Fibroblast of upper back skin (primary cell): ENCODE measurements at regions not wholly inside any gene's neighbourhood (a gene's known extent, or its start where the extent isn't known, plus 50 kb on each side); places are given as distances from the start of the nearest gene placed in this dataset.
"Not testable (repeated sequence)": the region's sequence is repeated elsewhere in the genome, so short reads cannot be mapped to it uniquely, and the experiment has no call there.

Source experiments
- DNase-seq: peaks from one replicate; pipeline ENCODE4 v3.0.0-alpha.2; 2013

GRCh38 chr10:32140403-32140802 lies 84.2 kb upstream of the KIF5B start:
- DNase-seq, result no peak

- peak; percentile 93 for DNase-seq
These were observed 83.2 kb upstream of the KIF5B start for GRCh38 chr10:32139223-32140073.

- peak; percentile 42 for DNase-seq
These were observed 80.7 kb upstream of the KIF5B start for GRCh38 chr10:32136927-32137326.

- DNase-seq, result not testable (repeated sequence)
These were observed 79.6 kb upstream of the KIF5B start for GRCh38 chr10:32135796-32136195.

- DNase-seq, result no peak
These were observed 76.2 kb upstream of the KIF5B start for GRCh38 chr10:32132357-32132946.

GRCh38 chr10:32131388-32131787 lies 75.2 kb upstream of the KIF5B start:
- no peak for DNase-seq

GRCh38 chr10:32130788-32131187 lies 74.6 kb upstream of the KIF5B start:
- DNase-seq, result no peak

GRCh38 chr10:32125023-32125422 lies 68.8 kb upstream of the KIF5B start:
- no peak for DNase-seq

- DNase-seq, result no peak
These were observed 66.8 kb upstream of the KIF5B start for GRCh38 chr10:32123021-32123420.

GRCh38 chr10:32121648-32122047 lies 65.4 kb upstream of the KIF5B start:
- no peak for DNase-seq

- DNase-seq, result no peak
These were observed 63.9 kb upstream of the KIF5B start for GRCh38 chr10:32120147-32120546.

- DNase-seq, result no peak
These were observed 58.3 kb upstream of the KIF5B start for GRCh38 chr10:32114508-32114907.

GRCh38 chr10:32112055-32112454 lies 55.8 kb upstream of the KIF5B start:
- peak; percentile 82 for DNase-seq

- DNase-seq, result peak; percentile 8
These were observed 55.4 kb upstream of the KIF5B start for GRCh38 chr10:32111585-32111984.

- DNase-seq, result no peak
These were observed 54.6 kb upstream of the KIF5B start for GRCh38 chr10:32110790-32111189.

GRCh38 chr10:32109603-32110002 lies 53.4 kb upstream of the KIF5B start:
- no peak for DNase-seq
